ENCODE measurements at regions not wholly inside any gene's neighbourhood (a gene's known extent, or its start where the extent isn't known, plus 50 kb on each side); places are given as distances from the start of the nearest gene placed in this dataset.

- H3K4me3 ChIP-seq (ENCODE audit: low read depth, low read length), result no peak overlapping the region
- peak; percentile 85 for DNase-seq (ENCODE audit: low read depth)
- no peaks in the 10 kb centered on the region for H3K27me3 ChIP-seq (ENCODE audit: control insufficient read depth, insufficient read depth, low read length)
- TF ChIP-seq CTCF (IDR thresholded peaks at IDR 0.05; ENCODE audit: insufficient read depth, low read length, poor library complexity, severe bottlenecking), result no peak
- H3K36me3 ChIP-seq (ENCODE audit: control insufficient read depth, insufficient read depth, low read length), result no peaks in the 10 kb centered on the region
Observed at GRCh38 chr12:69059465-69060457, 126.8 kb upstream of the CPM start.

- H3K4me3 ChIP-seq (ENCODE audit: low read depth, low read length), result no peak overlapping the region
- no peaks in the 10 kb centered on the region for H3K27me3 ChIP-seq (ENCODE audit: control insufficient read depth, insufficient read depth, low read length)
- DNase-seq (ENCODE audit: low read depth), result no peak
- TF ChIP-seq CTCF (IDR thresholded peaks at IDR 0.05; ENCODE audit: insufficient read depth, low read length, poor library complexity, severe bottlenecking), result no peak
- H3K36me3 ChIP-seq (ENCODE audit: control insufficient read depth, insufficient read depth, low read length), result no peaks in the 10 kb centered on the region
Observed at GRCh38 chr12:69061574-69061973, 128.6 kb upstream of the CPM start.

DNA sequence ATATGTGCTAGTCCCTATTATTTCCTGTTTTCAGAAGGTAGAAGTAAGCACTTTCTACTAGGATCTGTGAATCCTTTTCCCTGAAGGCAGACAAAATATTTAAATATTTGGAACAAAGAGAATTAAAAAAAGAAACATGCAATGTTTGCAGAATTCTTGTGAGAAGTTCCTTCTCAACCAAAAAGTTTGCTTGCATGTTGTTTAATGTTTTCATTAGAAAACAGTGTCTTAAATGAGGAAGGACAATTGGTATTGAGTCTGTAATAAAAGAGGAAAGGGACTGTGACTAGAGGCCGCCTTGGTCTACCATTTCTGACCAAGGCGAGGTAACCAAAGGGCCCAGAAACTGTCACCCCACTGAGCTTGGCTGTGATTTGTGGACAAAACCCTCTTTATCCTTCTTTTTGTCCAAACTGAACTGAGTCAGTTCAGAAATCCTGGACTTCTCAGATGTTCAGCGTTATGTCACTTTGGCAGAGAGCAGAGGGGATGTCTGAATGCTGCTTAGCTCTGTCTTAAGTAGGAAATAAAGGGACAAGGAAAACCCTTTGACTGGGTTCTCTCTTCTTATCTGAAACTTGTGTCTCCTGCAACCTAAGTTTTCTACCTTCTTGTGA lies 129.8 kb upstream of the CPM start:
- DNase-seq (ENCODE audit: low read depth), result no peak
- H3K36me3 ChIP-seq (ENCODE audit: control insufficient read depth, insufficient read depth, low read length), result no peaks in the 10 kb centered on the region
- no peak for TF ChIP-seq CTCF (IDR thresholded peaks at IDR 0.05; ENCODE audit: insufficient read depth, low read length, poor library complexity, severe bottlenecking)
- H3K4me3 ChIP-seq (ENCODE audit: low read depth, low read length), result no peak overlapping the region
- H3K27me3 ChIP-seq (ENCODE audit: control insufficient read depth, insufficient read depth, low read length), result no peaks in the 10 kb centered on the region

DNA sequence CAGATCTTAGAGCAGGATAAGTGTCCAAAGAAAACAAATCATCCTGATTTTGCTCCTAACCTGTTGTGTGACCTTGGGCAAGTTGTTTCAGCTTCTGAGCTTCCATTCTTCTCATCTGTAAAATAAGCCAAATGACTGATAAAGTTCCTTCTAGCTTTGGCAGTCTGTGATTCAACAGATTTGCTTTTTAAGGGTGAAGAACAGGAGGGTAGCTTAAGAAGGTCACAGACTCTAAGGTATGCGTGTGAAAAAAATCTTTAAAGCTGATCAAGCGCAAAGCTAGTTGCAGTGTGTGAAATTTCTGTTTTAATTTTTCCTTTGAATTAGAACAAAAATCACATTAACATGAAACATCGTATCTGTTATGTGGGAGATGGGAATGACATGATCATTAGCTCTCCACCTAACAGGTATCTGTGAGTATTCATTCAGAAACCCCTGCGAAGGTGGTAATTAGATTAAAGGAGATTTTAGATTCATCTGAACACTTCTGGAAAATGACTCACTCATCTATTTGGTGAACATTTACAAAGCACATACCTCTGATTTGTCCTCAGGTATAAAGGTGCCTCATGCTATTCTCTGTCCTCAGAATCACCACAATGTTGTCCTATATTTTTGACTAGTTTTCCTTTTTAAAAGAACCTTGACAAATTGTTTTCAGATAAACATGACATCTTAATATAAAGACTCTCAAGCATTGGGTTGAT lies 131.9 kb upstream of the CPM start:
- DNase-seq (ENCODE audit: low read depth), result no peak
- H3K27me3 ChIP-seq (ENCODE audit: control insufficient read depth, insufficient read depth, low read length), result no peaks in the 10 kb centered on the region
- no peak for TF ChIP-seq CTCF (IDR thresholded peaks at IDR 0.05; ENCODE audit: insufficient read depth, low read length, poor library complexity, severe bottlenecking)

DNA sequence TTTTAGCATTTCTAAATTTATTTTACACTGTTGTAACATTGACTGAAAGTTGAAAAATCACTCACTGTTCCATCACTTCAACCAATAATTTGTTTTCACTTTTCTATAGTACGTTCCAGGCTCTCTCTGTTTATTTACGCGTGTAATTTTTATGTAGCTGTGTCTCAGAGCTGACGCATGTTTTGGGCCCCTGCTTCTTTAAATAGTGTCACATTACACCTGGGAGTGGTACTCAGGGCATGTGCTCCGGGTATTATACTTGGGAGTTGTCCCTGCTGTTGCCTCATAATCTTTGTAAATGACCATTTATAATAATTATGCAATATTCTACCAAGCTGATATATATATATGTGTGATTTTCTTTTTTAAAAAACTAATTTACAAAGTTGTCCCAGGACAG lies 132.8 kb upstream of the CPM start:
- DNase-seq (ENCODE audit: low read depth), result no peak
- no peak for TF ChIP-seq CTCF (IDR thresholded peaks at IDR 0.05; ENCODE audit: insufficient read depth, low read length, poor library complexity, severe bottlenecking)
- no peaks in the 10 kb centered on the region for H3K27me3 ChIP-seq (ENCODE audit: control insufficient read depth, insufficient read depth, low read length)
- no peaks in the 10 kb centered on the region for H3K36me3 ChIP-seq (ENCODE audit: control insufficient read depth, insufficient read depth, low read length)
- H3K4me3 ChIP-seq (ENCODE audit: low read depth, low read length), result no peak overlapping the region

More for the DNA sequence above, 131.9 kb upstream of the CPM start:
- H3K4me3 ChIP-seq (ENCODE audit: low read depth, low read length), result no peak overlapping the region
- no peaks in the 10 kb centered on the region for H3K36me3 ChIP-seq (ENCODE audit: control insufficient read depth, insufficient read depth, low read length)
